ENCODE measurements at regions not wholly inside any gene's neighbourhood (a gene's known extent, or its start where the extent isn't known, plus 50 kb on each side); places are given as distances from the start of the nearest gene placed in this dataset.

DNA sequence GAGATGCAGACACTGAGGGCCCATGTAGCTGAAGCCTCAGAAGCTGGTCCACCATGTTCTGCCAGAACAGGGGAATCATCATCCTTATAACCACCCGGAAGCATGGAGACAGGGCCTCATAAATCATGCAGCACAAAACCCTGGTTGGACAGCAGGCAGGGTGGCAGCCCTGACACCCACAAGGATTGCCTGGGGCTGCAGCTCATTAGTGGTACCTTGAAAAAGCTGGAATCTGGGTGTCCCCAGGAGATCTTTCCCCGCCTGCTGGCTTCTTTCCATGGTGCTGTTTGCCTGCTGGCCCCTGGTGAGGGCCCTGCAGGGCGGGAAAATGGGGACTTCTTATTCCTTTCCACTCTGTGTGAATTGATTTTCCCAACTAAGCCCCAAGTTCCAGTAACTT, 50.6 kb upstream of the GGTLC1 start:
- Mint-ChIP-seq H3K4me1 (ENCODE audit: low read depth) (no peaks in the 10 kb centered on the region), H3K27ac (no peak overlapping the region), H3K27me3 (no peaks in the 10 kb centered on the region), H3K36me3 (ENCODE audit: low read depth) (no peaks in the 10 kb centered on the region), H3K4me3 (no peak overlapping the region), H3K9me3 (no peaks in the 10 kb centered on the region)
- intact Hi-C loops (cut with micrococcal nuclease), result no loop called here
